ENCODE measurements at regions not wholly inside any gene's neighbourhood (a gene's known extent, or its start where the extent isn't known, plus 50 kb on each side); places are given as distances from the start of the nearest gene placed in this dataset.

DNA sequence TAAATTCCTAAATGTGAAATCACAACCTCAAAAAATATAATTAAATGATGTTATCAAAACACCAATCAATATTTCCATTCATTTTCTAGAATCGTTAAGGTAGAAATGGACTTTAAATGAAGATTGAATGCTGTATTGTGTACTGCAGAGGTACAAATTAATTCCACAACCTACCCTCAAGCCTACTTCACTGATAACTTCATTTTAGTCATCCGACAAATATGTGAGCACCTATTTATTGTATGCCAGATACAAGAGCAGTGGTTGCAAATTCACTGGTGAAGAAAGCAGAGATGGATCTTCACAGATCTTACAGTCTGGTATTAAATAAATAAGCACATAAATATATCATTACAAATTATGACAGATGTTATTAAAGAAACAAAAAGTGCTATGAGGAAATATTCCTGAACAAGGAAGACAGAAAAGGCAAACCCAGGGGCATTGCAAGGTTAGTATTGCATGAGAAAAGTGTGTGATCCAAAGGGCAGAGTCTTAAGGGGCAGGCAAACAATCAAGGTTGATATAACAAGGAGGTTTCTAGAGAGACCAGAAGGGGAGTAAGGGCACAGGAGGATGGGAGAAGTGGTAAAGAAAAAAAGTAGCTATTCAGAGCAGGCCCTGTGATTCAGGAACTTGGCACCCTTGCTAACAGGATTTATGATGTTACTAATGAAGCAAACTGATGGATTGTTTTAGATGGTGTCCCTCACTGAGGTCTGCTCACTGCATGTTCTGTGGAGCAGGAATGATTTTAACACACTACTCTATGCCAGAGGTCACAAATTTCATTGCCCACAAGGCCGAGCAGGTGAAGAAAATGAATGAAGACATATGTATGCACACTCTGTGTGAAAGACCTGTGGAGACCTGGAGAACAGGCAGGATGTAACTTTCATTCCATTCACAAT, 128.0 kb upstream of the CCDC150 start:
- H3K14ac ChIP-seq (ENCODE audit: insufficient read depth, low read length) = no peak overlapping the region
- H3K4me1 ChIP-seq (ENCODE audit: insufficient read depth, low read length) = no peaks in the 10 kb centered on the region; the same call in 1 of the 2 replicates
- no peak overlapping the region for H3K4me2 ChIP-seq (ENCODE audit: insufficient read depth, insufficient read length, low read length)
- no peak overlapping the region for H2BK12ac ChIP-seq (ENCODE audit: insufficient read length, low read depth, low read length)
- no peaks in the 10 kb centered on the region for H3K27me3 Mint-ChIP-seq (ENCODE audit: low read depth)
- H3K27ac Mint-ChIP-seq = no peak overlapping the region; a peak in 1 of 7 replicates
- no peak overlapping the region for H2AFZ ChIP-seq (ENCODE audit: low read length)
- TF ChIP-seq, protein P1, sequence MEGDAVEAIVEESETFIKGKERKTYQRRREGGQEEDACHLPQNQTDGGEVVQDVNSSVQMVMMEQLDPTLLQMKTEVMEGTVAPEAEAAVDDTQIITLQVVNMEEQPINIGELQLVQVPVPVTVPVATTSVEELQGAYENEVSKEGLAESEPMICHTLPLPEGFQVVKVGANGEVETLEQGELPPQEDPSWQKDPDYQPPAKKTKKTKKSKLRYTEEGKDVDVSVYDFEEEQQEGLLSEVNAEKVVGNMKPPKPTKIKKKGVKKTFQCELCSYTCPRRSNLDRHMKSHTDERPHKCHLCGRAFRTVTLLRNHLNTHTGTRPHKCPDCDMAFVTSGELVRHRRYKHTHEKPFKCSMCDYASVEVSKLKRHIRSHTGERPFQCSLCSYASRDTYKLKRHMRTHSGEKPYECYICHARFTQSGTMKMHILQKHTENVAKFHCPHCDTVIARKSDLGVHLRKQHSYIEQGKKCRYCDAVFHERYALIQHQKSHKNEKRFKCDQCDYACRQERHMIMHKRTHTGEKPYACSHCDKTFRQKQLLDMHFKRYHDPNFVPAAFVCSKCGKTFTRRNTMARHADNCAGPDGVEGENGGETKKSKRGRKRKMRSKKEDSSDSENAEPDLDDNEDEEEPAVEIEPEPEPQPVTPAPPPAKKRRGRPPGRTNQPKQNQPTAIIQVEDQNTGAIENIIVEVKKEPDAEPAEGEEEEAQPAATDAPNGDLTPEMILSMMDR (conservative IDR thresholded peaks at IDR 0.05) = no peak
- no peak overlapping the region for H3K56ac ChIP-seq (ENCODE audit: insufficient read length, low read depth, low read length)
- no peaks in the 10 kb centered on the region for H3K79me2 ChIP-seq (ENCODE audit: insufficient read depth, low read length)
- peaks cover 0 to 5% of the 10 kb centered on the region in 2 experiments; a peak in 2 of 4 replicates for H3K4me1 Mint-ChIP-seq
- no peaks in the 10 kb centered on the region for H3K36me3 Mint-ChIP-seq (ENCODE audit: insufficient read depth in 1 of 3, low read depth in 3 of 3)
- WGBS (ENCODE audit: extremely low coverage, insufficient read length, low lambda C conversion rate) = no CpG with 5 or more reads among the region's 3 CpGs
- no peak overlapping the region for H4K91ac ChIP-seq (ENCODE audit: insufficient read length, low read depth, low read length)
- H3K9me3 ChIP-seq (ENCODE audit: control insufficient read depth, low read depth, low read length) = no peaks in the 10 kb centered on the region
- no peaks in the 10 kb centered on the region for H4K20me1 ChIP-seq (ENCODE audit: control insufficient read depth, insufficient read depth, insufficient read length)
- no peak for DNase-seq
- peak overlapping the region; percentile 65 for H2AK5ac ChIP-seq (ENCODE audit: insufficient read length, low read length)
- no peak overlapping the region for H3K23ac ChIP-seq (ENCODE audit: insufficient read length, low read depth, low read length)
- no peak overlapping the region for H2BK5ac ChIP-seq (ENCODE audit: insufficient read length, low read length)
- H2BK120ac ChIP-seq (ENCODE audit: low read depth, low read length, poor library complexity, severe bottlenecking) = no peak overlapping the region
- no peaks in the 10 kb centered on the region for H3K79me1 ChIP-seq (ENCODE audit: insufficient read depth, low read depth, low read length, poor library complexity, severe bottlenecking)
- no peak overlapping the region for H4K8ac ChIP-seq (replicated peaks; ENCODE audit: insufficient read length, low read depth, low read length)
- H3K18ac ChIP-seq (ENCODE audit: insufficient read length, low read depth, low read length) = no peak overlapping the region
- no peak overlapping the region for H3K4ac ChIP-seq (ENCODE audit: low read depth, low read length)
- H3T11ph ChIP-seq (ENCODE audit: low read length) = no peak overlapping the region
- H3K23me2 ChIP-seq (ENCODE audit: insufficient read length, low read depth, low read length, poor library complexity, severe bottlenecking) = peaks cover 4% of the 10 kb centered on the region
- no peak overlapping the region for H4K5ac ChIP-seq (ENCODE audit: insufficient read length, low read depth, low read length)
- no peak overlapping the region for H2BK15ac ChIP-seq (ENCODE audit: low read depth, low read length)
- H3K9ac ChIP-seq (ENCODE audit: extremely low read depth, insufficient read length, low read length) = no peak overlapping the region
- H2BK20ac ChIP-seq (ENCODE audit: low read depth, low read length, poor library complexity, severe bottlenecking) = no peak overlapping the region
- no peak overlapping the region for H3K4me3 Mint-ChIP-seq
- H3K9me3 Mint-ChIP-seq = no peaks in the 10 kb centered on the region
- H3K27me3 ChIP-seq (ENCODE audit: insufficient read depth, low read length) = no peaks in the 10 kb centered on the region
- H3K27ac ChIP-seq (ENCODE audit: insufficient read length, low read depth, low read length) = no peak overlapping the region

All from H9 (cell line).